Natural killer cell (primary cell): ENCODE measurements at regions not wholly inside any gene's neighbourhood (a gene's known extent, or its start where the extent isn't known, plus 50 kb on each side); places are given as distances from the start of the nearest gene placed in this dataset.

ENCODE experiments used
- ATAC-seq, 3 donors: fragments of 150-1000 bp in 2 of 3; fragments of 200-7000 bp in 1 of 3; cut with Tn5 transposase; 1 replicate in 1 of 3; 2 replicates in 2 of 3; pipeline ENCODE4 v1.10.0; 2021; ENCODE audit warnings: mild to moderate bottlenecking in 2 of 3, moderate library complexity in 2 of 3
- DNase-seq, 2 donors: peaks; one replicate each; pipeline versions ENCODE4 v3.0.0 to v3.0.0-alpha.2; 2013 to 2021; ENCODE audit warnings: mixed read lengths in 1 of 2
- H3K27ac ChIP-seq: one replicate; pipeline ENCODE4 v1.5.1; 2013; ENCODE audit warnings: mild to moderate bottlenecking, low read length
- H3K27me3 ChIP-seq: one replicate; pipeline ENCODE4 v1.6.1; 2013; ENCODE audit warnings: low read length; ENCODE audit not compliant: control insufficient read depth, insufficient read depth
- H3K36me3 ChIP-seq: one replicate; pipeline ENCODE4 v1.6.1; 2013; ENCODE audit warnings: low read length; ENCODE audit not compliant: control insufficient read depth, insufficient read depth
- H3K4me1 ChIP-seq: one replicate; pipeline ENCODE4 v1.6.1; 2013; ENCODE audit warnings: low read length; ENCODE audit not compliant: control insufficient read depth, insufficient read depth
- H3K4me3 ChIP-seq: one replicate; pipeline ENCODE4 v1.5.1; 2013; ENCODE audit warnings: low read length
- H3K9me3 ChIP-seq: one replicate; pipeline ENCODE4 v1.6.1; 2013; ENCODE audit warnings: low read length; ENCODE audit not compliant: control insufficient read depth, insufficient read depth
- H3K27ac Mint-ChIP-seq, 2 donors: one replicate each; pipeline ENCODE4 v1.8.0; 2022; ENCODE audit warnings: mild to moderate bottlenecking in 2 of 2, mixed read lengths in 2 of 2, moderate library complexity in 1 of 2
- H3K27me3 Mint-ChIP-seq, 2 donors: one replicate each; pipeline ENCODE4 v1.8.0; 2022; ENCODE audit warnings: low read depth in 2 of 2, mixed read lengths in 2 of 2
- H3K36me3 Mint-ChIP-seq: one replicate; pipeline ENCODE4 v1.8.0; 2022; ENCODE audit warnings: mixed read lengths
- H3K4me1 Mint-ChIP-seq, 2 donors: one replicate each; pipeline ENCODE4 v1.8.0; 2022; ENCODE audit warnings: mixed read lengths in 2 of 2
- H3K4me3 Mint-ChIP-seq: one replicate; pipeline ENCODE4 v1.8.0; 2022; ENCODE audit warnings: mild to moderate bottlenecking, moderate library complexity, mixed read lengths
- H3K9me3 Mint-ChIP-seq, 2 donors: one replicate each; pipeline ENCODE4 v1.8.0; 2022; ENCODE audit warnings: mixed read lengths in 2 of 2
- WGBS: methylation state at CpG from one replicate; pipeline ENCODE4 v1.1.7; 2013; ENCODE audit warnings: missing lambda C conversion rate; ENCODE audit not compliant: insufficient coverage; 5-methylcytosine and 5-hydroxymethylcytosine counted together
- intact Hi-C: fragments of 100-400 bp; cut with micrococcal nuclease; formaldehyde crosslinking; loops from one replicate; pipeline ENCODE4 v1.14.2; 2022
- TF ChIP-seq, protein P1 (sequence below): fragments of 200-600 bp; IDR thresholded peaks from one replicate; pipeline ENCODE4 v1.8.0; 2022; ENCODE audit warnings: antibody characterized with exemption

DNA sequence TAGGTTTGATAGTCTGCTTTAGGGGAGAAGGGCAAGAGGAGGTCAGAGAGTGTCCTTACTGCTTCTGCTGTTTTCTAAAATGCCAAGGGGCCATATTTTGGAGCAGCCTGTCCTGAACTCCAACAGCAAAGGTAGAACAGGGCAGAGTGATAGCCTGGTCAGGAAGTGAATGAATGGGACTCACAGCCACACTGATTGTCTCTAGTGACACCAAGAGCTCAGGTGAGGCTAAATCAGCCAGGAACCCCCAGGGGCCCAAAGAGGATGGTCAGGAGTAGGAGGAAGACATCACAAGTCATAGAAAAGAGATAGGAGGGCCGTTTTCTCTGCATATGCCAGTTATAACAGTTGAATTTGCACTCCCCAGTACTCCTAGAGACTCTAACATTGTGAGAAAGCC is 97.4 kb upstream of the DUSP10 start:
- H3K36me3 ChIP-seq = no peaks in the 10 kb centered on the region
- WGBS = 78% methylated on average over 1 of the region's 1 CpG
- Mint-ChIP-seq H3K9me3 (no peaks in the 10 kb centered on the region), H3K27me3 (peaks cover 0 to 3% of the 10 kb centered on the region in 2 donors), H3K27ac (peak overlapping the region; percentile 89 to 92), H3K4me3 (peak overlapping the region; percentile 13), H3K4me1 (peaks cover 37 to 43% of the 10 kb centered on the region in 2 donors), H3K36me3 (no peaks in the 10 kb centered on the region)
- TF ChIP-seq, protein P1, sequence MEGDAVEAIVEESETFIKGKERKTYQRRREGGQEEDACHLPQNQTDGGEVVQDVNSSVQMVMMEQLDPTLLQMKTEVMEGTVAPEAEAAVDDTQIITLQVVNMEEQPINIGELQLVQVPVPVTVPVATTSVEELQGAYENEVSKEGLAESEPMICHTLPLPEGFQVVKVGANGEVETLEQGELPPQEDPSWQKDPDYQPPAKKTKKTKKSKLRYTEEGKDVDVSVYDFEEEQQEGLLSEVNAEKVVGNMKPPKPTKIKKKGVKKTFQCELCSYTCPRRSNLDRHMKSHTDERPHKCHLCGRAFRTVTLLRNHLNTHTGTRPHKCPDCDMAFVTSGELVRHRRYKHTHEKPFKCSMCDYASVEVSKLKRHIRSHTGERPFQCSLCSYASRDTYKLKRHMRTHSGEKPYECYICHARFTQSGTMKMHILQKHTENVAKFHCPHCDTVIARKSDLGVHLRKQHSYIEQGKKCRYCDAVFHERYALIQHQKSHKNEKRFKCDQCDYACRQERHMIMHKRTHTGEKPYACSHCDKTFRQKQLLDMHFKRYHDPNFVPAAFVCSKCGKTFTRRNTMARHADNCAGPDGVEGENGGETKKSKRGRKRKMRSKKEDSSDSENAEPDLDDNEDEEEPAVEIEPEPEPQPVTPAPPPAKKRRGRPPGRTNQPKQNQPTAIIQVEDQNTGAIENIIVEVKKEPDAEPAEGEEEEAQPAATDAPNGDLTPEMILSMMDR = no peak
- DNase-seq = peak; percentile 15 to 35
- H3K4me3 ChIP-seq = no peak overlapping the region
- peaks cover 28% of the 10 kb centered on the region for H3K4me1 ChIP-seq
- no peaks in the 10 kb centered on the region for H3K9me3 ChIP-seq
- peak in 1 of 3 donors; percentile 0 for ATAC-seq
- intact Hi-C loops = no loop called here
- H3K27ac ChIP-seq = peak overlapping the region; percentile 19
- no peaks in the 10 kb centered on the region for H3K27me3 ChIP-seq

DNA sequence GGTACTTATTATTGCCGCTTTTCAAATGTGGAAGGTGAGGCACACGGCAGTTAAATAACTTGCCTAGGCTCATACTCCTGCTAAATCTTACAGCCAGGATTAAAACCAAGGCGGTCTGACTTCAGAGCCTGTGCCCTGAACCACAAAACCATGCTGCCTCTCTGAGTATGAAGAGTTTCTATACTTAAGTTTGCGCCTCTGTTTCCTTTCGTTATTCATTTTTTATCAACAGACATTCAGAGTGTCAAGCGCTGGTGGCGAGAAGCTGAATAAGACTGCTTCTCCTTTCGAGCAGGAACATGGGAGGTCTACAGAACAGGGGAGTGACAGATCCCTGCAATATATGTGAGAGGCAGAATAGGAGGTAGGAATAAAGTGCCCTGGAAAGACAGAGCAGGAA is 96.0 kb upstream of the DUSP10 start:
- H3K4me3 Mint-ChIP-seq = peak overlapping the region; percentile 75
- TF ChIP-seq, protein P1 = no peak
- 8% methylated on average over 8 of the region's 8 CpGs for WGBS
- H3K36me3 Mint-ChIP-seq = no peaks in the 10 kb centered on the region
- H3K27me3 ChIP-seq = no peaks in the 10 kb centered on the region
- H3K27ac ChIP-seq = peak overlapping the region; percentile 55
- peaks cover 46 to 52% of the 10 kb centered on the region in 2 donors for H3K4me1 Mint-ChIP-seq
- no peaks in the 10 kb centered on the region for H3K36me3 ChIP-seq
- no peaks in the 10 kb centered on the region for H3K9me3 ChIP-seq
- H3K27me3 Mint-ChIP-seq = peaks cover 0 to 3% of the 10 kb centered on the region in 2 donors
- no peaks in the 10 kb centered on the region for H3K9me3 Mint-ChIP-seq
- no peak overlapping the region for H3K4me3 ChIP-seq
- H3K4me1 ChIP-seq = peaks cover 28% of the 10 kb centered on the region
- peak; percentile 45 to 52 (median 51) for ATAC-seq
- peak overlapping the region; percentile 89 to 92 for H3K27ac Mint-ChIP-seq
- DNase-seq = peak; percentile 40 to 64
- intact Hi-C loops = loop anchor here (1.0 kb wide), 3 partner anchors 9 to 130 kb away; partner anchors contain the start of gene DUSP10

DNA sequence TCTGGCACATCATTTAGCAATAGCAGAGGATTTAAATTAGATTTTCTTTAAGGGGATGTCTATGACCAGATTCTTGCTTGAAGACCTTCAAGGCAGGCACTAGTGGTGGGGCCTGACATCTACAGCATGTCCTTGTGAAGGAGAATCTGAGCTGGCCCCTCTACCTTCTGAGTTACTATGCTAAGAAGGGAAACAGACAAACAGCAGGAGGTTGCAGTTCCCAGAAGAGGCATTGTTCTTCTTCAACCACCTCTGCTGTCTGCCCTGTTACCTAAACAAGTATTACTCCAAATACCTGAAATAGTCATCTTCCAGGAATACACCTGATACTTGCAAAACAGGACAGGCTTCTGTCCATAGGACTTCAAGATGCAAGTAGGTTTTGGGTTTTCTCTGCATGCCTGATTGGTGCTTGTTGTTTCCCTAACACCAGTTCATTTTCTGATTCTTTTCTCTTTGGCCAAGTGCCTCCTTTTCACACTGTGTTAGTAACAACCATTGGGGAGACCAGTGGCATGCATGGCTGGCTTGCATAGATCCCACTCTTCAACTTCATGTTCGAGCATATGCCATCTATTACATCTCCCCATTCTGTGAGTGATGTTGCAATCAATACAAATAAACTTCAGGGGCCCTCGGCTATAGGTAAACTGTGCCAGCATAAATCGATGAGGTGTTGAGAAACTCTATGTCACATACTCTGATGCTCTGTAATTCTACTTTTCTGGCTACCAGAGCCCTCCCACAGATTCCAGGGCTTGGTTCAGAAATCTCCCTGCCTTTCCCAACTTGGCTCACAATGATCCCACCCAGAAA is 93.0 kb upstream of the DUSP10 start:
- Mint-ChIP-seq H3K4me3 (no peak overlapping the region), H3K27ac (peak overlapping the region in 1 of 2 donors; percentile 92), H3K9me3 (no peaks in the 10 kb centered on the region), H3K4me1 (peaks cover 57 to 62% of the 10 kb centered on the region in 2 donors), H3K27me3 (peaks cover 0 to 3% of the 10 kb centered on the region in 2 donors), H3K36me3 (no peaks in the 10 kb centered on the region)
- intact Hi-C loops = no loop called here
- no peak overlapping the region for H3K27ac ChIP-seq
- 97% methylated on average over 3 of the region's 3 CpGs for WGBS
- no peaks in the 10 kb centered on the region for H3K9me3 ChIP-seq
- H3K27me3 ChIP-seq = no peaks in the 10 kb centered on the region
- no peak for ATAC-seq
- no peak for DNase-seq
- H3K36me3 ChIP-seq = no peaks in the 10 kb centered on the region
- peaks cover 31% of the 10 kb centered on the region for H3K4me1 ChIP-seq
- H3K4me3 ChIP-seq = no peak overlapping the region
- TF ChIP-seq, protein P1 = no peak
